Hepatocyte (in vitro differentiated cells): ENCODE measurements at regions not wholly inside any gene's neighbourhood (a gene's known extent, or its start where the extent isn't known, plus 50 kb on each side); places are given as distances from the start of the nearest gene placed in this dataset.

Experiments used
- EZH2phosphoT487 ChIP-seq: fragments of 200-600 bp; sonication (generic); IDR thresholded peaks from one replicate; pipeline ENCODE4 v1.6.1; 2018; ENCODE audit warnings: antibody characterized with exemption, mild to moderate bottlenecking, low read depth, moderate library complexity; ENCODE audit not compliant: unreplicated experiment, severe bottlenecking
- TF ChIP-seq, protein P1 (sequence below): fragments of 200-600 bp; sonication (generic); IDR thresholded peaks from 2 replicates; pipeline ENCODE4 v1.5.1; 2016; ENCODE audit warnings: antibody characterized with exemption, mild to moderate bottlenecking; ENCODE audit not compliant: poor library complexity

DNA sequence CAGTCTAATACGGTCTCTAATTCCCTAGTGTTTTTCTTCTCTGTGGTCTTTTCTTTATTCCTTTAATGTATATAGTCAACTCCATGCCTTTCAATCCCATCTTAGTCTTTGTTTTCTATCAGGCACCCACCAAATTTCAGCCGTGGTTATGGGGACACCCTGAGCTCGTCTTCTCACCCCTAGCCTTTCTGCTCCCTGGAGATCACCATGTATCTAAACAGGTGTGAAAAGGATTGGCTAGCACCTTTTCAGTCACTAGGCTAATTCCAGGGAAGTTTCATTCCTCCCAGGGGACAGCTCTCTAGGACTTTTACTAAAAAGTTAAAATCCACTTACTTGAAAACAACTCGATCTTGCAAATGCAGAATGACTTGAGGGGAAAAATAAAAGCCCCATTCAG lies 291.3 kb downstream of the ETNK1 start:
- TF ChIP-seq, protein P1, sequence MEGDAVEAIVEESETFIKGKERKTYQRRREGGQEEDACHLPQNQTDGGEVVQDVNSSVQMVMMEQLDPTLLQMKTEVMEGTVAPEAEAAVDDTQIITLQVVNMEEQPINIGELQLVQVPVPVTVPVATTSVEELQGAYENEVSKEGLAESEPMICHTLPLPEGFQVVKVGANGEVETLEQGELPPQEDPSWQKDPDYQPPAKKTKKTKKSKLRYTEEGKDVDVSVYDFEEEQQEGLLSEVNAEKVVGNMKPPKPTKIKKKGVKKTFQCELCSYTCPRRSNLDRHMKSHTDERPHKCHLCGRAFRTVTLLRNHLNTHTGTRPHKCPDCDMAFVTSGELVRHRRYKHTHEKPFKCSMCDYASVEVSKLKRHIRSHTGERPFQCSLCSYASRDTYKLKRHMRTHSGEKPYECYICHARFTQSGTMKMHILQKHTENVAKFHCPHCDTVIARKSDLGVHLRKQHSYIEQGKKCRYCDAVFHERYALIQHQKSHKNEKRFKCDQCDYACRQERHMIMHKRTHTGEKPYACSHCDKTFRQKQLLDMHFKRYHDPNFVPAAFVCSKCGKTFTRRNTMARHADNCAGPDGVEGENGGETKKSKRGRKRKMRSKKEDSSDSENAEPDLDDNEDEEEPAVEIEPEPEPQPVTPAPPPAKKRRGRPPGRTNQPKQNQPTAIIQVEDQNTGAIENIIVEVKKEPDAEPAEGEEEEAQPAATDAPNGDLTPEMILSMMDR, result no peak
- TF ChIP-seq EZH2phosphoT487, result no peak
